Right renal pelvis (tissue), 4 donors: ENCODE measurements at regions not wholly inside any gene's neighbourhood (a gene's known extent, or its start where the extent isn't known, plus 50 kb on each side); places are given as distances from the start of the nearest gene placed in this dataset.
"Not testable (repeated sequence)": the region's sequence is repeated elsewhere in the genome, so short reads cannot be mapped to it uniquely, and the experiment has no call there.

Experiments used
- DNase-seq, 4 donors: peaks; one replicate each; pipeline ENCODE4 v3.0.0-alpha.2; 2013; ENCODE audit warnings: low read depth in 4 of 4, low spot score in 3 of 4, missing footprints in 1 of 4

DNA sequence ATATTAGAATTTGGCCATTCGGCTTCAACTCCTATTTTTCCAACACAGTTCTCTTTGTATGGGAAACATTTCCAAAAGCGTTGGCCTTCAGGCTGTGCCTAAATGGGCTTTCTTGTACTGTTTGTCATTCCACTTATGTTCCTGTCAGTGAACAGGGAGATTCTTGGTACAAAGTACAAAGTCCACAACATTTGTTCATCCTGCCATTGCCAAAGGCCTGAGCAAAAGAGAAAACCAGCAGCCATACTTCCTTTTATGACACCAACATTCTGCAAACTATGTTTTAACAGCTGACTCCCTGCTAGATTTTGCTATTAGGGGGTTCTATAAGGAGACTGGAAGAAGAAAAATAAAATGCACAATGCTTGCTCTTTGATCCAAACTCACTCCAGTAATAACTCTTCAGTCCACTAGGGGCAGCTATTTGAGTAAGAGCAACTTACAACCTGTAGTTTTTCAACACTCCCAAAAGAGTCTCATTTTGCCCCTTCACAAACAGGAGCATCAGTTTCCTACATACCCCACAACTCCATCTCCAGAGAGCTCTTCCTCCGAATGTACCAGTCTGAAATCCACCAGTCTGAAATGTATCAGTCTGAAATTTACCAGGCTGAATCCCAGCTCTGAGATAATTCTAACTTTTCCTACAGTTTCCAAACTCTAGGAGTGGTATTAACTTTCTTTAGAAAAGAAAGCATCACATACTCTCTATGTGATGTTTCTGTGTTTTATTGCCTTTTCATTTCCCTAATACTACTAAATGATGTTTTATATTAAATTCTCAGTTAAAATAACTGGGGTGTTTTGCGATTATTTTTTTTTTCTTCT lies 693.8 kb downstream of the DNAH5 start:
- no peak for DNase-seq

DNA sequence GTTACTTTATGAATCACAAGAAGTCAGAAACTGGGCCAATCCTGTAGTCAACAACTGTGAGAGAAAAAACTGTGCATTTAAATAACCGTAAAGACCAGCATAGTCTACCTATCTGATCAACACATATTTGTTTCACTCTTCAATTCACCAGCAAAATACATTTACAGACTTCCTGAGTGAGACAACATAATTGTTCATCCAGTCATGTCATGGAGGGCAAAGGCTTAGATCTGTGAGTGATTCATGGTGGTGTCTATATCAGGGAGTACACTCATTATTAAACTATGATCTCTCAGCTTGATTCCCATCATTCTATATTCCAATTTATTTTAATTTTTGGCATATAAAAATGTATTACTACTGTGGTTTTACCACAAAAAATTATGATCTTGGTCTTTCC lies 694.6 kb downstream of the DNAH5 start:
- DNase-seq = no peak

DNA sequence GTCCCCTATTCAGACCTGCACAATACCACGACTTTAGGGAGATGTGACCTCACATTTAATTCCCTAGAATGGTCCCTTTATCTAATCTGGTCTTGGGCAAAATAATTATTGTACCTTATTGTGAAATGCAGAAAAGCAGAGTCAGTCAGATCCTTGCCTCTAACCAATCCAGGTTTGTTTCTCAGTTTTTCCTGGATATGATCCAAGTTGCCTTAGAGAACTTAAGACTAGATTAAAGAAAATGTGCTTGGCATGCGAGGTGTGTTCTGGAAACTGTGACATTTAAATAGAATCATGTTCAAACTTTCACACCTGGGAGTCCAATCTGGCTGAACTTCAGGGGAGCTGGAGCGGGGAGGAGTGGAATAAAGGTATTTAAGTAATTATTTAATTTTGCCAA lies 696.2 kb downstream of the DNAH5 start:
- DNase-seq = no peak

DNA sequence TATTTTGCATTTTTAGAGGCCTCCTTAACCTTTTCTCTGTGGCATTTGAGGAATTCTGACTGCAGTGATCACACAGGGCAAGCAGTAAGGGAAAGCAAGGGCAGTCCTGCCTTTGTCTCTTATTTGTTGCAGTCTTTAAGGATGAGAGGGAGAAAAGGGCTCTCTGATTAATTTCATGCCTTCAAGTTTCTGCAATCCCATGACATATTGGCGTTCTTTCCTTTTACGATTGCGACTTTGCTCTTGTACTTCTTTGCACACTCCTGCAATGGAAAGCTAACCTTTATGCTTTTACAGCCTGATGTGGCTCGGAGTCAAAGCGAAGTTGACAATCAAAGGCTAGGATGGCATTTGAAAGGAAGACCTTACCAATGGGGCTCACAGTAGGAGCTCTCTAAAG lies 698.4 kb downstream of the DNAH5 start:
- no peak for DNase-seq

DNA sequence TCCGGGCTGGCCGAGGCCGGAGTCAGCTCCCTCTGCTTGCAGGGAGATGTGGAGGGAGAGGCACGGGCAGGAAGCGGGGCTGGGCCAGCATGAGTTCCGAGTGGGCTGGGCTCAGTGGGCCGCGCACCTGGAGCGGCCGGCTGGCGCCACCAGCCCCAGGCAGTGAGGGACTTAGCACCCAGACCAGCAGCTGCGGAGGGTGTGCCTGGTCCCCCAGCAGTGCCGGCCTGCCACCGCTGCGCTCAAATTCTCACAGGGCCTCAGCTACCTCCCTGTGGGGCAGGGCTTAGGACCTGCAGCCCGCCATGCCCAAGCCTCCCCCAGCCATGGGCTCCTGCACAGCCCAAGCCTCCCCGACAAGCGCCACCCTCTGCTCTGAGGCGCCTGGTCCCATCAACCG lies 700.3 kb downstream of the DNAH5 start:
- DNase-seq = no peak

DNA sequence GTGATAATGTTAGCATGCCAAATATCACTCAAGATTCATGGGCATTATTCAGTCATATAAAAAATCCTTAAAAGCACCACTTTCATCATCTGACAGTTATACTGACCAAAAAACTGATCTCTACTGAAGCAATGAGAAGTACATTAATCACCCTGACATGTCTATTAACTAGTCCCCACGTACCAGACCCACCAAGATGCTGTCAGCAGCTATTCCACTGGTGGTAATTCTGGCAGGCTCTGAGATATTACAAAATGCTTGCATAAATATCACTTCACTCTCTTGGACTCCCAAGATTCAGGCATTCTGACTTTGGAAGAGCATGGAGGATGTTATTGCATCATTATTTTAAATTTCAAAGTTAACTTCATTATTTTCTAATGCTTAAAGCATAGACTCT lies 717.0 kb downstream of the DNAH5 start:
- DNase-seq = no peak

DNA sequence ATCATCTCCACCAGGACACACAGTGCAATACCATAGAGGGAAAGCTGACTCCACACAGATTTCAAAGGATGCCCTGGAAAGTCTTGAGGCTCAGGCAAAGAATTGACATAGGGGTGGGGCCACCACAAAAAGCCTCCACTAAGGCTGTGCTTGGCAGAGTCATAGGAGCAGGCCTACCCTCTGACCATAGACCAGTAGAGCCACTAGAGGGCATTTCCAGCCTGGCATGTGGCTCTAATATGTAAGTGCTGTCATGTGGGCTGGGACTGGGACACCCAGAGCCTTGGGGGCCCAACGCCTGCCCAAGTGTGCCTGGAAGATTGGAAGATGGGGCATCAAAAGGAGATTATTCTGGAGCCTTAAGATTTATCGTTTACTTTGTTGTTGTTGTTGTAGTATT lies 726.0 kb downstream of the DNAH5 start:
- DNase-seq = no peak

DNA sequence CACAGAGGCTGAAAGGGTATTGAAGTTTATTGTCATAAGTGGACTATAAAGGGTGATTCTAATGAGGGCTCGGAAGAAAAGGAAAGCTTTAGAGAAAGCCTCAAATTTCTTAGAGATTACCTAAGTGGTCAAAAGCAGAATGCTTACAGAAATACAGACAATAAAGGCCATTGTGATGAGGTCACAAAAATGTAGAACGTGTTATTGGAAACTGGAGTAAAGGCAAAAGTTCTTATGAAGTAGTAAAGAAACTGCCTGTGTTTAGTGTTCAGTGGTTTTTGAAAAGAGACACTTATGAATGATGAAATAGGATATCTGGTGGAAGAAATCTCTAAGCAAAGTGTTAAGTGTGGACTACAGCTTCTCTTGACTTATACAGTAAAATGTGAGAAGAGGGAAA lies 726.9 kb downstream of the DNAH5 start:
- DNase-seq = no peak

DNA sequence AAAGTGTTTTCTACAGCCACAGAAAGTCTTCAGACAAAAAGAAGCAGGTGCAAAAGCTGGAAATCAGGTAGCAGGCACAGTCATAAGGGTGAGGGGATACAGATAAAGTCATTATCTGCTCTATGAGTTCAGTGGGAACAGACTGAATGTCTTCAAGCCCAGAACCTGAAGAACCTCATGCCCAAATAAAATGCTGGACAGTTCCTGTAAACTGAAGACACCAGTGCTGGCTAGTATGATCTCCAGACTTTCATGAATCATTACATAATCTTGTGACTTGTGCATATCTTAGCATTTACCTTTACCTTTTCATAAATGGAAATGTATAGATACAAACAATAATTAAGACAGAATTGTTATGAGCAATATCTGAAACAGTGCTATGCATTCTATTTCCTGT lies 728.7 kb downstream of the DNAH5 start:
- DNase-seq = no peak

DNA sequence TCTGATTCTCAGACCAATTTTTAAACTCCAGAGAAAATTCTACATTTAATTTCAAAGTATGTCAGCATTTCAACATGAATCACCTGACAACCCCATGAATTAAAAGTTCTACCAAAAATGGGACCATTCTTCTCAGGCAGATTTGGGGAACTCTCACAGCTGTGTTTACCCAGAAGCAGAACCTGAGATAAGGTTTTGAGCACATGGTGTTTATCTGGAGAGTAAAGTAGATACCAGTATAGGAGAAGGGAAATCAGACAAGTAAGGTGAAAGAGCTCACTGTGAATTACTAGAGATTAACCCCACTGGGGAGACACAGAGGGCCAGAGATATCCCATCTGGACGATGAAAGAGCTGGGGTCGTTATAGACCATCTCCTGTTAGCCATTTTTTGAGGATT lies 729.1 kb downstream of the DNAH5 start:
- no peak for DNase-seq

DNA sequence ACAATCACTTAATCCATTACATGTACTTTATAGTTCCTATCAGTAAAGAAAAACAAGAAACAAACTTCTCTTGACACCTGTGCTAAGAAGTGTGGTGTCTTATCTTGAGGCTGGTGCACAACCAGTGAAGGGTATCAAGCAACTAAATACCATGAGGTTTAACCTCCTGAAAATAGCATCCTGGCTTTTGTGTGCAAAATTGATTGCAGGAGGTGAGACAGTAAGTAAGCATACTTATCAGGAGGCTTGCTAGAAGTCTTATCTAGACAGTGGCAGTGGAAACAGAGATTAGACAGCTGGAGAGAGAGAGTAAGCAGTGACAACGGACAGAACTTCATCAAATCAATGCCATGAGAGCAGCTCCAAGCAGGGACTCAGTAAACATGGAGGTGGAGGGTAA lies 730.3 kb downstream of the DNAH5 start:
- DNase-seq = no peak

DNA sequence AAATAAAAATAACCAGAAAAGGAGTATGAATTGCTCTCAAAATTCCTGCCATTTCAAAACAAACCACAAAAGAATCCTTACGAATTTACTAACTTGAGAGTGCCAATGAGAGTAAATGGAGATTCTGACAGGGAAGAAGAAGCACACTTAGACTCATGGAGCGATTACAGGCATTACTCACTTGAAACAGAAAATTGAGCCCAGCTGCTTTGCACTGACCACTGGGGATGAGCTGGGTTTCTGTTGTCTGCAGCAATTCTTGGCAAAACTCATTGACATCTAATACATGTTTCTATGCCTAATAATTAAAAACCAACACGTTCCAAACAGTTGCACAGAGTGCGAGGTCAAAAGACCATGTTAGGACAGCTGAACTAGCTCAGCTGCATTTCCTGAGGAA lies 731.6 kb downstream of the DNAH5 start:
- no peak for DNase-seq

DNA sequence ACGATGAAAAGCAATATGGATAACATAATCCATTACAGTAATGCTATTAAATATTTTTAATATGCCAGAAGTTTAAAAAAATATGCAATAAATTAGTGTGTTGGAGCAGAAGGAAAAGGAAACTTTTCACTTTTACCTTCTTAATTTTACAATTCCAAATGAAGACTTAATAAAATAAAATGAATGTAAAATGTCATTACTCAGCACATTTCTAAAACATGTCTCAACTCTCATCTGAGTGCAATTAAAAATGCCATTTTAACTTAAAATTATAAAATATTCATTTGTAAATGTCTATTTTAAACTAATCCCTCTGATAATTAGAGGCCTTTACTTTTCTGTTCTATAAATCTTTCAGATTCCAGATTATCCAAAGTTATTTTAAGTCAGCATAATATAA lies 733.4 kb downstream of the DNAH5 start:
- no peak for DNase-seq

DNA sequence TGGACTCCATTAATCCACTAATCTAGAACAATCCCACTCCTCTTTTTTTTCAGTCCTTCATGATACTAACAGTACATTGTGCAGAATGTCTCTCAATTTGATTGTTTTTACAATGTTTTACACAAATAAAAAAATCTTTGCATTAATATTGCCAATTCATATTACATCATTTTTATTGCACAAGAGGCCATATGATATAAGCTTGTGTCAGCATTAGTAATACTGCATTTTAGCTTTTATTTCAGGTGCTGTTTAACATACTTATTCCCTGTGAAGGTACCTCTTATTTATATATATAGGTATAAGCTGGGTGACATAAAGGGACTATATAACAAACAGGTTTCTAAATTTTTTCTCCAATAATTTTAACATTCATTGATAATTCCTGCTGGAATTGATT lies 737.4 kb downstream of the DNAH5 start:
- no peak for DNase-seq

DNA sequence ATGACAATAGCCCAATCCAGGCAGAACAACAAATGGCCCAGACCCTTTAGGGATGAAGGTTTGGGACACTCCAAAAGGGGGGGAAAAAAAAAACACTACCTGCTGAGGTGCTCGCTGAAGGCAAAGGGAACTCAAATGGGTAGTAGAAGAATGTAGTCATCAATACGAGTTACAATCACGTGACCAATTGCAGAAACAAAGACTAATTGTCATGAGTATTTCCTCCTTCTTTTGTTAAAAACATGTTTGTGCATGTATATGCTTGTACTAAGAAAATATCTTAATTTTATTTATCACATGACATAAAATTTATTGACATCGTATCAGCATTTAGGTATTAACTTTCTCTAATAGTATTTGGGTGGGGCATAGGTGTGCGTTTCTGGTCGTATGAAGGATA lies 743.5 kb downstream of the DNAH5 start:
- DNase-seq = no peak

DNA sequence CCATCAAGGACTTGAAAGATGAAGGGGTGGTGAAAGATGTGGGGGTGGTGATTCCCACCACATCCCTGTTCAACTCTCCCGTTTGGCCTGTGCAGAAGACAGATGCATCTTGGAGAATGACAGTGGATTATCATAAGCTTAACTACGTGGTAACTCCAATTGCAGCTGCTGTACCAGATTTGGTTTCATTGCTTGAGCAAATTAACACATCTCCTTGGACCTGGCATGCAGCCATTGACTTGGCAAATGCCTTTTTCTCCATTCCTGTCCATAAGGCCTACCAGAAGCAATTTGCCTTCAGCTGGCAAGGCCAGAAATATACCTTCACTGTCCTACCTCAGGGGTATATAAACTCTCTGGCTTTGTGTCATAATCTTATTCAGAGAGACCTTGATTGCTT lies 746.3 kb downstream of the DNAH5 start:
- DNase-seq = not testable (repeated sequence)

DNA sequence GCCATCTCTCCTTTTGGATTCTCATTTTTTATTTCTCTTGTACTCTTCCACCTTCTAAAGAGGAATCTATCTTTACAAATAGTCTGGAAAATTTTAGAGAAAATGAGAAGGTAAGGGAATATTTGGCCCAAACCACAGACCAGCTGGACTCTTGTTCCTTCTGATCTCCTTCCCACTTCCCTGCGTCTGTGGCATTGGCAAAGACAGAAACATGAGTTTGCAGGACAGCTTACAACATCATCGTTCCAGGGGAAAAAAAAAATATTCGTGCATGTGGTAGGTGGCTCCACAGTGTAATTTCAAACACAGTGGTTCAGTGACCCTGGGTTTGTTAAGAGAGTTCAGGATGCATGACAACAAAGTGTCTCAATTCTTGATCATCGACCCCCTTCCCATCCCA lies 755.0 kb downstream of the DNAH5 start:
- DNase-seq = no peak

DNA sequence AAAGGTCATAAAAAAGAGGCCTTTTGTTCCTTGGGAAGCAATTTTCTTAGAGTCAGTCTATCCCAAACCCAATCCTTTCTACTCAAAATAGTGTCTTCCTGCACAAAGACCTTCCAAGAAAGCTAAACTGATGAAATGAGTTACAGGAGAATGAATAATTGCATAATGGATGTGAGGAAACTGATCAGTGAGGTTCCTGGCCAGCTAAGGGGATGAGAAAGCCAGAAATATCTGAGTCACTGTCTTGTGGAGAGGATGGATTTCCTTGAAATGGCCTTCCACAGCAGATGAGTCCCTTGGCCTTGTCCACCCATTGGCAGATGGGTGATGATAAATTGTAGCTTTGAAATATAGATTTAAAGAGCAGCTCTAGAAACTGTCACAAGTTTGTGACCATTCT lies 756.1 kb downstream of the DNAH5 start:
- DNase-seq = no peak

DNA sequence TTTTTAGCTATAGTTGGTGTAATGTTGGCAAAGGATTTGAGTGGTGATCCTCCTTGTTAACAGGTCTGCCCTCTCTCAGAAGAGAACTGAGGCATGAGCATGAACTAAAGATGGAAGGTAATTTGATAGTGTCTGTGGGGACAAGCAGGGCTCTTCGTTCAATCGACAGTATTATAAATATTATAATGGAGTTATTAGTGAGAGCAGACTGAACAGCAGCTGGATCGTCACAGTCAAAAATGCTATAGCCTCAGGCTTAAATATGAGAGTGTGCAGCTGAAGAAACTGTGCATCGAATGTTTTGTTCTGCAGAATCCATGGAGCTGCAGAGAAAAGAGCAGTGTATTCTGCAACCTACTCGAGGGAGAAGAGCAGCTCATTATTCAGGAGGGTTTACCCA lies 757.3 kb downstream of the DNAH5 start:
- no peak for DNase-seq

DNA sequence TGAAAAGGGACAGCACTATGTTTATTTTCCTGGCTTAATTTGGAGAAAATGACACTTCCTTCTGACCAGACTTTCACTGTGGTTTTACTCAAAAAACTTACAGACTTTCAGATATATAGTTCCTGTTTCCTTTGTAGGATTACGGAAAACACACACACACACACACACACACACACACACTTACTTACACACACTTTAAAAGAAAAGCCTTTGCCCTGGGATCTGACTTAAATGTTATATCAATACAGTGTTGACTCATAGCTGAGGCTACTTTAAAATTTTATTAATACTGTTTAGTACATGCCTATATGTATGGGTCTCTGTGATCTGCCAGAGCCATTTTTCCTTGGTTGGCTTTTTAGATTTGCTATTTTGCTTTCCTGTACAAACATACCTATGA lies 758.3 kb downstream of the DNAH5 start:
- DNase-seq = no peak

DNA sequence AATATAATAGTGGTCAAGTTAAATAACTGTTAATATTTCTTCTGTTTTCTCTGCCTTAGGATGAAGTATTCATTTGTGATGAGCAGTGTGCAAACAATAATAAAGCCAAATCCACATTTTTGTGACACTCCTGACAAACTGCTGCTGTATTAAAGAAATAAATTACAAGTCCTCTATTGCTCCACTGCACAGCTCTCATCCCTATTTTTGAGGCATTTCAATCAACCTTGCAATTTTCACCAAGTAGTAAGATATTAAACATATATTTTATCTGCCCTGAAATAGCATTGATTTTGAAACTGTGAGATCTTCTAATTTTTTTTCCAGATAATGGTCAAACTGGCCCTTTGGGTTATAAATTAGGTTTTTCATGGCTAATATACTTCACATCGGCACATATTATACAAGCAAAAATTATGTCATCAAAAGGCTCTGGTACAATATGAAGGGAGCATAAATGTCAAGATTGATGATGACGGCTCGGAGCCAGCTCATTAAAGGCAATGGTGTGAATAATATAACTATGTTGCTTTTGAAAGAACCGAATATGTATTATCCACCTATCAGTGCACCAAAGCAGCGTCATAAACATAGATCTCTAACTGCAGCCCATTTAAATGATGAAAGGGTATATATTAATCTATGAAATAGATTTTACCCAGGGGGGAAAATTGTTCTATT lies 764.9 kb downstream of the DNAH5 start:
- DNase-seq = no peak

DNA sequence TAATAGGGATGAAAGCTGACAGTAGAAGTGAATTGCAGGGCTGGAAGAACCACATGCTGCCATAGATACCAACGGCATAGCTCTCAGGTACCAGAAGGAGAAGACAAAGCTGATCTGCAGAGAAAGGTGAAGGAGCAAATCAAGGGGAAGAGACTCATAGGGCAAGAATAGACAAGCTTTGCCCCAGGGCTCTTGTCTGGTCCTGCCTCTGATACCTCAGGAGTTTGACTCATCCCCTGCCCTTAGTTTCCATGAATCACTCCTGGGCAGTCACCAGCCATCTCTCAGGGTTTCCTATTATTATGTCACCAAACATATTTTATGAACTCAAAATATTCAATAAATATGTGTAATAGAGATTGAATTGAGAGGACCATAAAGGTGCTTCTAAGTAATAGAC lies 800.9 kb downstream of the DNAH5 start:
- DNase-seq = no peak

DNA sequence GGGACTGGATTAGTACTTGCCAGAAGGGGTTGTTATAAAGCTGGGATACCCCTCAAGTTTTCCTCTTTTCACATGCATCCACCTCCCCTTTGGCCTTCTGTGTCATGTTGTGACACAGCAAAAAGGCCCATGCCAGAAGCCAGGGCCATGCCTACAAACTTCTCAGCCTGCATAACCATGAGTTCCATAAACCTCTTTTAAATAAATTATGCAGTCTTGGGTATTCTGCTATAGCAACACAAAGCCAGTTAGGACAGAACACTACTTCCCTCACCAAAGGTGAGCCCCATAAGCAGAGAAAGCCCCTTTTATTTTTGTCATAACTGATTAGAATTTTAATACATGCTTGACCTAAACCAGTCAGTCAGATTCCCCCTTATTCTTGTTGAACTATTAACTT lies 801.3 kb downstream of the DNAH5 start:
- no peak for DNase-seq
